Endothelial cell of umbilical vein (primary cell): ENCODE measurements at regions not wholly inside any gene's neighbourhood (a gene's known extent, or its start where the extent isn't known, plus 50 kb on each side); places are given as distances from the start of the nearest gene placed in this dataset.

ENCODE experiments used
- BruUV-seq: library from RNA; stranded (reverse); fragments of 400-500 nt; replicated peaks from 2 replicates; lab custom pipeline; 2021; lab: Mats Ljungman, UMichigan
- CTCF ChIA-PET: fragments of 300-600, 350-600 bp; sonication (Branson Sonifier 250); formaldehyde crosslinking; loops from one replicate; lab custom pipeline; 2021; ENCODE audit warnings: antibody characterized with exemption, inconsistent platforms; lab: Charles Lee
- POLR2A ChIA-PET: fragments of 300-600, 350-600 bp; sonication (Branson Sonifier 250); formaldehyde crosslinking; loops from one replicate; lab custom pipeline; 2021; ENCODE audit warnings: antibody characterized with exemption, inconsistent platforms; lab: Charles Lee
- DNase-seq: peaks from one replicate; pipeline ENCODE4 v3.0.0-alpha.2; 2011; ENCODE audit warnings: low read depth, low spot score
- FAIRE-seq: peaks from 2 replicates; lab custom pipeline; 2011; peaks lifted over from hg19 to GRCh38; lab: Jason Lieb, UNC
- H2AFZ ChIP-seq: 2 replicates; pipeline ENCODE4 v1.6.0; 2012; ENCODE audit warnings: low read depth, low read length, control low read depth, inconsistent platforms
- H3K27ac ChIP-seq: 2 replicates; pipeline ENCODE4 v1.5.1; 2011; ENCODE audit warnings: low read depth, mild to moderate bottlenecking, control low read depth, low read length, moderate library complexity; ENCODE audit not compliant: insufficient read depth
- H3K27me3 ChIP-seq, 2 experiments: 2 replicates each; pipeline versions ENCODE4 v1.6.0 to v1.6.1; 2011; ENCODE audit warnings: low read length in 2 of 2, mixed read lengths in 1 of 2; ENCODE audit not compliant: control insufficient read depth in 2 of 2, insufficient read depth in 2 of 2
- H3K36me3 ChIP-seq, 2 experiments: 2 replicates in 1 of 2; 3 replicates in 1 of 2; pipeline ENCODE4 v1.5.1; 2011; ENCODE audit warnings: low read length in 2 of 2, mild to moderate bottlenecking in 1 of 2, moderate library complexity in 1 of 2; ENCODE audit not compliant: control insufficient read depth in 2 of 2, insufficient read depth in 2 of 2; ENCODE audit errors: extremely low read depth in 1 of 2
- H3K4me1 ChIP-seq: 3 replicates; pipeline ENCODE4 v1.5.1; 2011; ENCODE audit warnings: mild to moderate bottlenecking, low read length; ENCODE audit not compliant: control insufficient read depth, insufficient read depth; ENCODE audit errors: extremely low read depth
- H3K4me2 ChIP-seq: 2 replicates; pipeline ENCODE4 v1.6.1; 2011; ENCODE audit warnings: low read length, control low read depth, mixed read lengths; ENCODE audit not compliant: insufficient read depth
- H3K4me3 ChIP-seq, 3 experiments: fragments of 200-600 bp in 1 of 3; sonication (generic), shearing (Covaris generic) in 1 of 3; replicated peaks in 1 of 3; 2 replicates each; pipeline ENCODE4 v1.5.1; 2011 to 2016; ENCODE audit warnings: control low read depth in 3 of 3, low read length in 3 of 3, mild to moderate bottlenecking in 2 of 3, inconsistent platforms in 1 of 3, low read depth in 1 of 3, moderate library complexity in 1 of 3; ENCODE audit not compliant: insufficient read depth in 1 of 3
- H3K79me2 ChIP-seq: 2 replicates; pipeline ENCODE4 v1.6.0; 2012; ENCODE audit warnings: low read length, inconsistent platforms; ENCODE audit not compliant: control insufficient read depth, insufficient read depth
- H3K9ac ChIP-seq: replicated peaks from 2 replicates; pipeline ENCODE3; 2011; ENCODE audit warnings: low read length, control low read depth; ENCODE audit not compliant: insufficient read depth; ENCODE audit errors: extremely low read depth
- H3K9me1 ChIP-seq: replicated peaks from 3 replicates; pipeline ENCODE4 v1.6.0; 2011; ENCODE audit warnings: mild to moderate bottlenecking, low read length; ENCODE audit not compliant: control insufficient read depth, insufficient read depth; ENCODE audit errors: extremely low read depth
- H3K9me3 ChIP-seq: replicated peaks from 2 replicates; pipeline ENCODE4 v1.5.1; 2012; ENCODE audit warnings: low read length, inconsistent platforms; ENCODE audit not compliant: control insufficient read depth, insufficient read depth
- H4K20me1 ChIP-seq: replicated peaks from 2 replicates; pipeline ENCODE3; 2011; ENCODE audit warnings: mild to moderate bottlenecking, low read length; ENCODE audit not compliant: control insufficient read depth, insufficient read depth; ENCODE audit errors: extremely low read depth
- CTCF ChIP-seq, 2 donors: IDR thresholded peaks; 1 replicate in 1 of 2; 2 replicates in 1 of 2; pipeline ENCODE4 v1.5.1; 2011; ENCODE audit warnings: low read length in 2 of 2, mild to moderate bottlenecking in 2 of 2, moderate library complexity in 2 of 2, control low read depth in 1 of 2, inconsistent platforms in 1 of 2, low read depth in 1 of 2; ENCODE audit not compliant: insufficient read depth in 1 of 2; ENCODE audit errors: extremely low read depth in 1 of 2
- EZH2 ChIP-seq: IDR thresholded peaks from 2 replicates; pipeline ENCODE4 v1.6.1; 2012; ENCODE audit warnings: borderline replicate concordance, low read depth, mild to moderate bottlenecking, moderate library complexity, low read length, inconsistent platforms; ENCODE audit not compliant: severe bottlenecking
- FOS ChIP-seq: IDR thresholded peaks from 2 replicates; pipeline ENCODE4 v1.6.1; 2011; ENCODE audit warnings: mild to moderate bottlenecking, low read length, moderate library complexity, borderline replicate concordance; ENCODE audit not compliant: insufficient read depth
- GATA2 ChIP-seq: IDR thresholded peaks from 2 replicates; pipeline ENCODE4 v1.7.0; 2011; ENCODE audit warnings: low read depth, mild to moderate bottlenecking, moderate library complexity, mixed read lengths, low read length; ENCODE audit not compliant: insufficient read length, insufficient read depth
- JUN ChIP-seq: IDR thresholded peaks from 2 replicates; pipeline ENCODE4 v1.6.1; 2011; ENCODE audit warnings: borderline replicate concordance, low read depth; ENCODE audit not compliant: insufficient read length, insufficient read depth
- MAX ChIP-seq: IDR thresholded peaks from 2 replicates; pipeline ENCODE4 v1.6.1; 2011; ENCODE audit not compliant: insufficient read depth, insufficient read length
- MYC ChIP-seq: IDR thresholded peaks from one replicate; pipeline ENCODE4 v1.6.1; 2011; ENCODE audit warnings: mild to moderate bottlenecking, low read depth, low read length
- POLR2A ChIP-seq: IDR thresholded peaks from 2 replicates; pipeline ENCODE4 v1.6.1; 2012; ENCODE audit warnings: low read depth, mild to moderate bottlenecking, control low read depth, low read length
- POLR2AphosphoS5 ChIP-seq: IDR thresholded peaks from 2 replicates; pipeline ENCODE4 v1.6.1; 2012; ENCODE audit warnings: low read depth, mild to moderate bottlenecking, control low read depth, low read length, moderate library complexity; ENCODE audit not compliant: insufficient read depth
- dilution Hi-C: fragments of 300-500 bp; cut with MboI; formaldehyde crosslinking; loops from one replicate; pipeline ENCODE4 v1.15.0; 2019; ENCODE audit warnings: low sequenced_read_pairs; ENCODE audit not compliant: extremely low pct_ligation_motif_present
- intact Hi-C: fragments of 100-400 bp; cut with micrococcal nuclease; formaldehyde crosslinking; loops from one replicate; pipeline ENCODE4 v1.10.0; 2022

DNA sequence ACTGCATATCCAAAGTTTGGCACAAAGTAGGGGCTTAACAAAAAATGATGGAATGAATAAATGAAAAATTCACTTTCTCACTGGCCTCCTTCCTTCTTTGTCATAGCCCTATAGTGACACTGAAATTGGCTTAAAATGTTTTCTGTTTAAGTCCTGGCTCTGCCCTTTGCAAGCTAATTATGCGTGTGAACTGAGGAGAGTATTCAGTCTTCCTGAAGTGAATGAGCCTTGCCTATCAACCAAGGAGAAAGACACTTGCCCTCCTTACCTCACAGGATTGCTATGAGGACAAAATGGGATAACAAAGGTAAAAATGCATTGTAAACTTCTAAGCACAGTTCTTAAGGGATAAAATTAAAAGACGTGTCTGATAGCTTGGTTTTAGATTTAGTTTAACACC is 729.8 kb upstream of the ANO3 start:
- POLR2A ChIA-PET = no interaction called here
- Histone ChIP-seq H3K4me3 (no peak overlapping the region), H3K9ac (no peak overlapping the region), H3K27me3 (no peaks in the 10 kb centered on the region), H3K36me3 (no peaks in the 10 kb centered on the region), H3K27ac (no peak overlapping the region), H3K79me2 (no peaks in the 10 kb centered on the region), H3K4me1 (no peaks in the 10 kb centered on the region), H3K9me3 (no peaks in the 10 kb centered on the region), H3K4me2 (no peak overlapping the region), H3K9me1 (no peaks in the 10 kb centered on the region), H2AFZ (no peak overlapping the region), H4K20me1 (no peaks in the 10 kb centered on the region)
- dilution Hi-C loops = no loop called here
- TF ChIP-seq POLR2AphosphoS5 (no peak), MYC (no peak), MAX (no peak), FOS (no peak), GATA2 (no peak)
- CTCF ChIA-PET = no interaction called here
- no TSS peak for BruUV-seq
- no peak for FAIRE-seq
- intact Hi-C loops = no loop called here
- no peak for DNase-seq

DNA sequence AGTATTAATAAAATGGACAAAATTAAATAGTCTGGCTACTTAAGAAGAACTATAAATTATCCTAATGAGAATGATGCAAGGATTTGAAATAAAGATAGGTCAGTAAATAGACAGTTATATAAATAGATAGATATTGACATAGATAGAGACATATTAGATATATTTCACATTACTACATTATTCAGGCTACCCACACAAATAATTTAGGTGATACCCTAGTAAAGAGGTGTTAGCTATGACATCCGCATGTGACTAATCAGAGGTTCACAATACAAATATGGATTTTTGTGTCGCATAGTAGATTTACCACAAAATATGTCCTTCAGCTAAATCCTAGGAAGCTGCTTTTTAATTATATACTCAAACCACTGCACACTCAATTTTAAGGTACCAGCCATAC is 729.0 kb upstream of the ANO3 start:
- no TSS peak for BruUV-seq
- dilution Hi-C loops (no loop called here), intact Hi-C loops (no loop called here)
- ChIA-PET CTCF (no interaction called here), POLR2A (no interaction called here)
- Histone ChIP-seq H3K4me3 (no peak overlapping the region), H3K4me1 (no peaks in the 10 kb centered on the region), H2AFZ (no peak overlapping the region), H3K9me1 (no peaks in the 10 kb centered on the region), H3K9me3 (no peaks in the 10 kb centered on the region), H3K27ac (no peak overlapping the region), H3K9ac (no peak overlapping the region), H3K27me3 (no peaks in the 10 kb centered on the region), H3K36me3 (no peaks in the 10 kb centered on the region), H4K20me1 (no peaks in the 10 kb centered on the region), H3K79me2 (no peaks in the 10 kb centered on the region), H3K4me2 (no peak overlapping the region)
- DNase-seq (no peak), FAIRE-seq (no peak)
- no peak for TF ChIP-seq GATA2
- TF ChIP-seq JUN = no peak
- no peak for TF ChIP-seq POLR2AphosphoS5
- TF ChIP-seq POLR2A = no peak
- no peak for TF ChIP-seq MYC
- no peak for TF ChIP-seq CTCF (IDR thresholded peaks at IDR 0.05; ENCODE audit: extremely low read depth in 1 of 2, insufficient read depth in 1 of 2, low read depth in 1 of 2, low read length in 2 of 2)
- TF ChIP-seq MAX = no peak
- no peak for TF ChIP-seq EZH2
- no peak for TF ChIP-seq FOS
